Activated CD4-positive, alpha-beta memory T cell treated with anti-CD3 and anti-CD28 coated beads for 36 hours (primary cell): ENCODE measurements at regions not wholly inside any gene's neighbourhood (a gene's known extent, or its start where the extent isn't known, plus 50 kb on each side); places are given as distances from the start of the nearest gene placed in this dataset.
"Not testable (repeated sequence)": the region's sequence is repeated elsewhere in the genome, so short reads cannot be mapped to it uniquely, and the experiment has no call there.

ENCODE experiments used
- CTCF ChIA-PET: fragments of 350-600 bp; sonication (Branson Sonifier 250); formaldehyde crosslinking; loops from one replicate; lab custom pipeline; 2021; ENCODE audit warnings: antibody characterized with exemption, inconsistent platforms; lab: Charles Lee
- POLR2A ChIA-PET: fragments of 350-600 bp; sonication (Branson Sonifier 250); formaldehyde crosslinking; loops from one replicate; lab custom pipeline; 2021; ENCODE audit warnings: antibody characterized with exemption; lab: Charles Lee
- DNase-seq: peaks from one replicate; pipeline ENCODE4 v3.0.0-alpha.2; 2020
- H3K27ac Mint-ChIP-seq: one replicate; pipeline ENCODE4 v1.8.0; 2021; ENCODE audit warnings: mixed read lengths
- H3K27me3 Mint-ChIP-seq: one replicate; pipeline ENCODE4 v1.8.0; 2021; ENCODE audit warnings: mixed read lengths
- H3K36me3 Mint-ChIP-seq: one replicate; pipeline ENCODE4 v1.8.0; 2021; ENCODE audit warnings: mixed read lengths
- H3K4me1 Mint-ChIP-seq: one replicate; pipeline ENCODE4 v1.8.0; 2021; ENCODE audit warnings: low read depth, mixed read lengths
- H3K4me3 Mint-ChIP-seq: one replicate; pipeline ENCODE4 v1.8.0; 2021; ENCODE audit warnings: mild to moderate bottlenecking, mixed read lengths
- H3K9me3 Mint-ChIP-seq: one replicate; pipeline ENCODE4 v1.8.0; 2021; ENCODE audit warnings: mixed read lengths
- intact Hi-C: fragments of 100-400 bp; cut with micrococcal nuclease; formaldehyde crosslinking; loops from one replicate; pipeline ENCODE4 v1.15.1; 2023

DNA sequence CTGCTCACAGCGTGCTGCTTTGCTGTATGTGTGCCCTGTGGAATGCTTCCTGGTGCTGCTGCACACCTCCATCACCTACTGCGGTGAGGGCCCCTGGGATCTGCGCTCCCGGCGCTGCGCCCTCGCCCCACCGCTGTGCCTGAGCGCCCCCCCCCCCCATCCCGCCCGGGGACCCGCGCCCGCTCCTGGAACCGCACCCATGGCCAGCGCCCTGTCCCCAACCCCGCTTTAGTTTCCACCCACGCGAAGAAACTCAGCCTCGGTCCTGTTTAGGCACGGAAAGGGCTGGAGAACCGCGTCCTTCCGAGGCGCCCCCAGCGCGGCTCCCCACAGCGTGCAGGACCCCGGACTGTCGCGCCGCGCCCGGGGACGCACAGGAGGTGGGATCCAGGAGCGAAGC, 265.5 kb downstream of the POTEB3 start:
- H3K9me3 Mint-ChIP-seq, H3K4me3 Mint-ChIP-seq, POLR2A ChIA-PET, H3K4me1 Mint-ChIP-seq, H3K27me3 Mint-ChIP-seq, DNase-seq, CTCF ChIA-PET, intact Hi-C loops, H3K36me3 Mint-ChIP-seq, H3K27ac Mint-ChIP-seq: not testable (repeated sequence)

- CTCF ChIA-PET, DNase-seq, H3K9me3 Mint-ChIP-seq, H3K27ac Mint-ChIP-seq, POLR2A ChIA-PET, H3K4me1 Mint-ChIP-seq, H3K36me3 Mint-ChIP-seq, H3K27me3 Mint-ChIP-seq, H3K4me3 Mint-ChIP-seq, intact Hi-C loops: not testable (repeated sequence)
Observed at GRCh38 chr15:21151203-21151966, 285.3 kb upstream of the POTEB2 start.

DNA sequence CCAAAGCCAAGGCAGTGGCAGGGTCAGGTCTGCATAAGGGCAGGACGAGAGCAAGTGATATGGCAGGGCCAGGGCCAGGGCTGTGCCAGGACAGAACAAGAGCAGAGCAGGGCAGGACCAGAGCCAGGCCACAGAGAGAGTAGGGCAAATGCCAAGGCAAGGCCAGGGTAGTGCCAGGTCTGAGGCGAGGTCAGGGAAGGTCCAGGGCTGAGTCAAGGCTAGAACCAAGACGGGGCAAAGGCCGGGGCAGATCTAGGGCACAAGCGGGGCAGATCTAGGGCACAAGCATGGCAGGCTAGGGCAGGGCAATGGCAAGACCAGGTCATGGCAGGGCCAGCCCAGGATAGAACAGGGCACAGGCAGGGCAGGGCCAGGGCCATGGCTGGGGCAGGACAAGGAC, 282.0 kb upstream of the POTEB2 start:
- H3K27ac Mint-ChIP-seq, H3K36me3 Mint-ChIP-seq, H3K27me3 Mint-ChIP-seq, POLR2A ChIA-PET, CTCF ChIA-PET, H3K4me1 Mint-ChIP-seq, DNase-seq, H3K9me3 Mint-ChIP-seq, H3K4me3 Mint-ChIP-seq, intact Hi-C loops: not testable (repeated sequence)

GRCh38 chr15:21133893-21134292, 267.8 kb upstream of the POTEB2 start:
- H3K9me3 Mint-ChIP-seq, intact Hi-C loops, H3K27me3 Mint-ChIP-seq, H3K36me3 Mint-ChIP-seq, H3K4me3 Mint-ChIP-seq, DNase-seq, H3K4me1 Mint-ChIP-seq, H3K27ac Mint-ChIP-seq, CTCF ChIA-PET, POLR2A ChIA-PET: not testable (repeated sequence)

DNA sequence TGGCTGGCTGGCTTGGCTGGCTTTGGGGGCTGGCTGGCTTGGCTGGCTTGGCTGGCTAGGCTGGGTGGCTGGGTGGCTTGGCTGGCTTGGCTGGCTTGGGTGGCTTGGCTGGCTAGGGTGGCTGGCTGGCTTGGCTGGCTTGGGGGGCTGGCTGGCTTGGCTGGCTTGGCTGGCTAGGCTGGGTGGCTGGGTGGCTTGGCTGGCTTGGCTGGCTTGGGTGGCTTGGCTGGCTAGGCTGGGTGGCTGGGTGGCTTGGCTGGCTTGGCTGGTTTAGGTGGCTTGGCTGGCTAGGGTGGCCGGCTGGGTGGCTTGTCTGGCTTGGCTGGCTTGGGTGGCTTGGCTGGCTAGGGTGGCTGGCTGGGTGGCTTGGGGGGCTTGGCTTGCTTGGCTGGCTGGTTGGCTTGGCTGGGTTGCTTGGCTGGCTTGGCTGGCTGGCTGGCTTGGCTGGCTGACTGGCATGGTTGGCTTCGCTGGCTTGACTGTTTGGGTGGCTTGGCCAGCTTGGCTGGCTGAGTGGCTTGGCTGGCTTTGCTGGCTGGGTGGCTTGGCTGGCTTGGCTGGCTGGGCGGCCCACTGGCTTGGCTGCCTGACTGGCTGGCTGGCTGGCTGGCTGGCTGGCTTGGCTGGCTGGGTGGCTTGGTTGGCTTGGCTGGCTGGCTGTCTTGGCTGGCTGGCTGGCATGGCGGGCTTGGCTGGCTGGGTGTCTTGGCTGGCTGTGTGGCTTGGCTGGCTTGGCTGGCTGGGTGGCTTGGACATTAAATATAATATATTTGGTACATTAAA, 246.3 kb upstream of the POTEB2 start:
- DNase-seq, result peak; percentile 8
- POLR2A ChIA-PET, H3K36me3 Mint-ChIP-seq, H3K27me3 Mint-ChIP-seq, H3K27ac Mint-ChIP-seq, H3K4me1 Mint-ChIP-seq, H3K4me3 Mint-ChIP-seq, H3K9me3 Mint-ChIP-seq, intact Hi-C loops, CTCF ChIA-PET: not testable (repeated sequence)

DNA sequence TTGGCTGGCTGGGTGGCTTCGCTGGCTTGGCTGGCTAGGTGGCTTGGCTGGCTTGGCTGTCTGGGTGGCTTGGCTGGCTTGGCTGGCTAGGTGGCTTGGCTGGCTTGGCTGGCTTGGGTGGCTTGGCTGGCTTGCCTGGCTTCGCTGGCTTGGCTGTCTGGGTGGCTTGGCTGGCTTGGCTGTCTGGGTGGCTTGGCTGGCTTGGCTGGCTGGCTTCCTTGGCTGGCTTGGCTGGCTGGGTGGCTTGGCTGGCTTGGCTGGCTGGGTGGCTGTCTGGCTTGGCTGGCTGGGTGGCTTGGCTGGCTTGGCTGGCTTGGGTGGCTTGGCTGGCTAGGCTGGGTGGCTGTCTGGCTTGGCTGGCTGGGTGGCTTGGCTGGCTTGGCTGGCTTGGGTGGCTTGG, 245.7 kb upstream of the POTEB2 start:
- POLR2A ChIA-PET, CTCF ChIA-PET, H3K27ac Mint-ChIP-seq, H3K4me3 Mint-ChIP-seq, H3K4me1 Mint-ChIP-seq, H3K36me3 Mint-ChIP-seq, H3K9me3 Mint-ChIP-seq, intact Hi-C loops, H3K27me3 Mint-ChIP-seq: not testable (repeated sequence)
- DNase-seq, result peak; percentile 23

DNA sequence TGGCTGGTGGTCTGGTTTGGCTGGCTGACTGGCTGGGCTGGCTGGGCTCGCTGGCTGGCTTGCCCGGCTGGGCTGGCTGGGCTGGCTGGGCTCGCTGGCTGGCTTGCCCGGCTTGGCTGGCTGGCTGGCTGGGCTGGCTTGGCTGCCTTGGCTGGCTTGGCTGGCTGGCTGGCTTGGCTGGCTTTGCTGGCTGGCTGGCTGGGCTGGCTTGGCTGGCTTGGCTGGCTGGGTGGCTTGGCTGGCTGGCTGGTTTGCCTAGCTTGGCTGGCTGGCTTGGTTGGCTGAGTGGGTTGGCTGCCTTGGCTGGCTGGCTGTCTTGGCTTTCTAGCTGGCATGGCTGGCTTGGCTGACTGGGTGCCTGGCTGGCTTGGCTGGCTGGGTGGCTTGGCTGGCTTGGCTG, 245.1 kb upstream of the POTEB2 start:
- H3K27ac Mint-ChIP-seq, POLR2A ChIA-PET, H3K4me1 Mint-ChIP-seq, intact Hi-C loops, H3K36me3 Mint-ChIP-seq, H3K27me3 Mint-ChIP-seq, H3K4me3 Mint-ChIP-seq, H3K9me3 Mint-ChIP-seq, CTCF ChIA-PET: not testable (repeated sequence)
- peak; percentile 7 for DNase-seq

GRCh38 chr15:21110187-21110804, 244.2 kb upstream of the POTEB2 start:
- H3K4me1 Mint-ChIP-seq, POLR2A ChIA-PET, H3K4me3 Mint-ChIP-seq, H3K27me3 Mint-ChIP-seq, H3K27ac Mint-ChIP-seq, CTCF ChIA-PET, H3K9me3 Mint-ChIP-seq, intact Hi-C loops, H3K36me3 Mint-ChIP-seq: not testable (repeated sequence)
- DNase-seq, result peak; percentile 43

- H3K36me3 Mint-ChIP-seq, intact Hi-C loops, H3K9me3 Mint-ChIP-seq, H3K4me3 Mint-ChIP-seq, DNase-seq, CTCF ChIA-PET, POLR2A ChIA-PET, H3K4me1 Mint-ChIP-seq, H3K27ac Mint-ChIP-seq, H3K27me3 Mint-ChIP-seq: not testable (repeated sequence)
Observed at GRCh38 chr15:21108384-21108783, 242.3 kb upstream of the POTEB2 start.

DNA sequence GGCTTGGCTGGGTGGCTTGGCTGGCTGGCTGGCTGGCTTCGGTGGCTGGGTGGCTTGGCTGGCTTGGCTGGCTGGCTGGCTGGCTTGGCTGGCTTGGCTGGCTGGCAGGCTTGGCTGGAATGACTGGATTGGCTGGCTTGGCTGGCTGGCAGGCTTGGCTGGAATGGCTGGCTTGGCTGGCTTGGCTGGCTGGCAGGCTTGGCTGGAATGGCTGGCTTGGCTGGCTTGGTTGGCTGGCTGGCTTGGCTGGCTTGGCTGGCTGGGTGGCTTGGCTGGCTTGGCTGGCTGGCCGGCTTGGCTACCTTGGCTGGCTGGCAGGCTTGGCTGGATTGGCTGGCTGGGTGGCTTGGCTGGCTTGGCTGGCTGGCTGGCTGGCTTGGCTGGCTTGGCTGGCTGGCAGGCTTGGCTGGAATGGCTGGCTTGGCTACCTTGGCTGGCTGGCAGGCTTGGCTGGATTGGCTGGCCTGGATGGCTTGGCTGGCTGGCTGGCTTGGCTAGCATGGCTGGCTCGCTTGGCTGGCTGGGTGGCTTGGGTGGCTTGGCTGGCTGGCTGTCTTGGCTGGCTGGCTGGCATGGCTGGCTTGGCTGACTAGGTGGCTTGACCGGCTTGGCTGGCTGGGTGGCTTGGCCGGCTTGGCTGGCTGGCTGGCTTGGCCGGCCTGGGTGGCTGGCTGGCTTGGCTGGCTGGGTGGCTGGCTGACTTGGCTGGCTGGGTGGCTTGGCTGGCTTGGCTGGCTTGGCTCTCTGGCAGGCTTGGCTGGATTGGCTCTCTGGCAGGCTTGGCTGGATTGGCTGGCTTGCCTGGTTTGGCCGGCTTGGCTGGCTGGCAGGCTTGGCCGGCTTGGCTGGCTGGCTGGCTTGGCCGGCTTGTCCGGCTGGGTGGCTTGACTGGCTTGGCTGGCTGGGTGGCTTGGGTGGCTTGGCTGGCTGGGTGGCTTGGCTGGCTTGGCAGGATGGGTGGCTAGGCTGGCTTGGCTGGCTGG, 241.6 kb upstream of the POTEB2 start:
- POLR2A ChIA-PET, intact Hi-C loops, DNase-seq, H3K36me3 Mint-ChIP-seq, H3K4me3 Mint-ChIP-seq, H3K27ac Mint-ChIP-seq, CTCF ChIA-PET, H3K9me3 Mint-ChIP-seq, H3K27me3 Mint-ChIP-seq, H3K4me1 Mint-ChIP-seq: not testable (repeated sequence)

DNA sequence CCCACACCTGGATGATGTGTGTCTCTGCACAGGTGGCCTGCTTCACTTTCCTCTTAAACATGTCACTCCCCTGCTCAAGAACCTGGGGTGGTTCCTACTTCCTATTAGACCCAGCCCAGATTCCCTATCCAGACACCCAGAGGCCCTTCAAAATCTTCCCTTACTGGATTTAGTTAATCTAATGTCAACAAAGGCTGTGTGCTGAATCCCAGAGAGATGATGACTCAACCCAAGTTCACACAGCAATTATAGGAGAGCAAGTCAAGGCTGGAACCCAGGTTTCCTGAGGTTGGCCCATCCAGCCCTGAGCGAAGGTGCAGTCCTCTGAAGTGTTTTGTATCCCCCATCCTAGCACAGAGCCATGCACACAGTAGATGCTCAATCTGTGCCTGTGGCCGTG, 230.5 kb upstream of the POTEB2 start:
- POLR2A ChIA-PET, H3K4me3 Mint-ChIP-seq, H3K36me3 Mint-ChIP-seq, H3K27ac Mint-ChIP-seq, H3K9me3 Mint-ChIP-seq, DNase-seq, H3K27me3 Mint-ChIP-seq, intact Hi-C loops, H3K4me1 Mint-ChIP-seq, CTCF ChIA-PET: not testable (repeated sequence)

DNA sequence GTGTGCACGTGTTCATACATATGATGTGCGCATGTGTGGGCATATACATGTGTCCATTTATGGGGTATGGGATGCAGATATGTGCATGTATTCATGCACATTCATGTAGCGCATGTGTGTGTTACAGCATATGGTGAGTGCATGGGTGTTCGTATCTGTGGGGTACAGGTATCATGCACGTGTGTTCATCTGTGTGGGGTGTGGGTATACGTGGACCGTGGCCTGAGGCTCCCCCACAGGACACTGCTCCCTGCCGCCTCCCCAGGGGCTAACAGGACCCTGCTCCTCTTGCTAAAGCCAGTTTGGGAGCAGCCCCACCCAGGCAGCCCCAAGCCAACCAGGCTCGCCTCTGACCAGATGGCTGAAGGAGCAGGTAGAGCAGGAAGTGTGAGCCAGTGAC, 213.4 kb upstream of the POTEB2 start:
- POLR2A ChIA-PET, intact Hi-C loops, DNase-seq, H3K27me3 Mint-ChIP-seq, CTCF ChIA-PET, H3K9me3 Mint-ChIP-seq, H3K27ac Mint-ChIP-seq, H3K4me3 Mint-ChIP-seq, H3K4me1 Mint-ChIP-seq, H3K36me3 Mint-ChIP-seq: not testable (repeated sequence)
